ENCODE measurements at regions not wholly inside any gene's neighbourhood (a gene's known extent, or its start where the extent isn't known, plus 50 kb on each side); places are given as distances from the start of the nearest gene placed in this dataset.
"Not testable (repeated sequence)": the region's sequence is repeated elsewhere in the genome, so short reads cannot be mapped to it uniquely, and the experiment has no call there.

GRCh38 chr16:87210894-87211293 is 106.3 kb downstream of the C16orf95 start:
- H3K27ac Mint-ChIP-seq = no peak overlapping the region
- peaks cover 5% of the 10 kb centered on the region for H3K27me3 Mint-ChIP-seq
- H3K36me3 Mint-ChIP-seq (ENCODE audit: insufficient read depth) = no peaks in the 10 kb centered on the region
- no peak for DNase-seq (ENCODE audit: low spot score, unreplicated experiment)
- TF ChIP-seq, protein P1, sequence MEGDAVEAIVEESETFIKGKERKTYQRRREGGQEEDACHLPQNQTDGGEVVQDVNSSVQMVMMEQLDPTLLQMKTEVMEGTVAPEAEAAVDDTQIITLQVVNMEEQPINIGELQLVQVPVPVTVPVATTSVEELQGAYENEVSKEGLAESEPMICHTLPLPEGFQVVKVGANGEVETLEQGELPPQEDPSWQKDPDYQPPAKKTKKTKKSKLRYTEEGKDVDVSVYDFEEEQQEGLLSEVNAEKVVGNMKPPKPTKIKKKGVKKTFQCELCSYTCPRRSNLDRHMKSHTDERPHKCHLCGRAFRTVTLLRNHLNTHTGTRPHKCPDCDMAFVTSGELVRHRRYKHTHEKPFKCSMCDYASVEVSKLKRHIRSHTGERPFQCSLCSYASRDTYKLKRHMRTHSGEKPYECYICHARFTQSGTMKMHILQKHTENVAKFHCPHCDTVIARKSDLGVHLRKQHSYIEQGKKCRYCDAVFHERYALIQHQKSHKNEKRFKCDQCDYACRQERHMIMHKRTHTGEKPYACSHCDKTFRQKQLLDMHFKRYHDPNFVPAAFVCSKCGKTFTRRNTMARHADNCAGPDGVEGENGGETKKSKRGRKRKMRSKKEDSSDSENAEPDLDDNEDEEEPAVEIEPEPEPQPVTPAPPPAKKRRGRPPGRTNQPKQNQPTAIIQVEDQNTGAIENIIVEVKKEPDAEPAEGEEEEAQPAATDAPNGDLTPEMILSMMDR (IDR thresholded peaks at IDR 0.05; ENCODE audit: unreplicated experiment) = no peak
- H3K9me3 Mint-ChIP-seq (ENCODE audit: low read depth) = no peaks in the 10 kb centered on the region
- H3K4me1 Mint-ChIP-seq (ENCODE audit: low read depth) = peaks cover 5% of the 10 kb centered on the region
- H3K4me3 Mint-ChIP-seq (ENCODE audit: low read depth) = no peak overlapping the region

- Mint-ChIP-seq H3K9me3 (ENCODE audit: low read depth) (no peaks in the 10 kb centered on the region), H3K27ac (no peak overlapping the region), H3K36me3 (ENCODE audit: insufficient read depth) (no peaks in the 10 kb centered on the region), H3K4me3 (ENCODE audit: low read depth) (no peak overlapping the region), H3K27me3 (peaks cover 3% of the 10 kb centered on the region), H3K4me1 (ENCODE audit: low read depth) (peaks cover 3% of the 10 kb centered on the region)
- no peak for DNase-seq (ENCODE audit: low spot score, unreplicated experiment)
- TF ChIP-seq, protein P1 (IDR thresholded peaks at IDR 0.05; ENCODE audit: unreplicated experiment) = no peak
Measured at GRCh38 chr16:87212026-87212425, 105.2 kb downstream of the C16orf95 start.

GRCh38 chr16:87213536-87213935 is 103.7 kb downstream of the C16orf95 start:
- DNase-seq (ENCODE audit: low spot score, unreplicated experiment) = no peak
- Mint-ChIP-seq H3K27ac (no peak overlapping the region), H3K27me3 (no peaks in the 10 kb centered on the region), H3K36me3 (ENCODE audit: insufficient read depth) (no peaks in the 10 kb centered on the region), H3K9me3 (ENCODE audit: low read depth) (no peaks in the 10 kb centered on the region), H3K4me3 (ENCODE audit: low read depth) (no peak overlapping the region), H3K4me1 (ENCODE audit: low read depth) (no peaks in the 10 kb centered on the region)
- TF ChIP-seq, protein P1 (IDR thresholded peaks at IDR 0.05; ENCODE audit: unreplicated experiment) = no peak

DNA sequence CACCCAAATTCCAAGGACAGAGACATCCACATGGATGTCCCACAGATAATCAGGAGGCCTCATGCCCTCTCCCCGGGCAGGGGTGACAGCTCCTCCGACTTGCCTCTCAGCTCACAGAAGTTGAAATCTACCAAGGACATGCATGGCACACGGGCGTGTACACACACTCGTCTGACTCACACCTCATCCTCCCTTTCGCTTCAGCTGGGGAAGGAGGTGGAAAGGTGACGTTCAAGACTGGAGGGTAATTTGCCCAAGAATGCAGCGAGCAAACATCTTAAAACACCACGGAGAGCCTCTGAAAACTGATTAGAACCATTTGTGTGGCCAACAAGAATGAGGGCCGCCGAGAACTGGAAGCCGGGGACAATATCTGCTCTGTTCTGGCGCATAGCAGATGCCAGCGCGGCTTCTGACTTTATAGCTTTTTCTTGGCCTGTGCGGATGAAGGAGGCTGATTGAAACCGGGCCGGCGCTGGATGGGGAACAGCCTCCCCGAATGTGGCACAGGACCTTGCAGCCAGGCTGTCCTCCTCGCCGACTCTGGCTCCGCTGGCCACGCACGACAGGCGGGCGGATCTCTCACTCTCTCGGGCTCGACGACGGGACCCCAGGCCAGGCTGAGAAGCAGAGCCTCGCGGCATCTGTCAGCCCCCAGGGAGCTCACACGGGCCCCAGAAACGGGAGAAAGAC is 100.9 kb downstream of the C16orf95 start:
- Mint-ChIP-seq H3K4me1 (ENCODE audit: low read depth) (no peaks in the 10 kb centered on the region), H3K9me3 (ENCODE audit: low read depth) (no peaks in the 10 kb centered on the region), H3K27ac (no peak overlapping the region), H3K36me3 (ENCODE audit: insufficient read depth) (no peaks in the 10 kb centered on the region), H3K27me3 (no peaks in the 10 kb centered on the region), H3K4me3 (ENCODE audit: low read depth) (no peak overlapping the region)
- TF ChIP-seq, protein P1 (IDR thresholded peaks at IDR 0.05; ENCODE audit: unreplicated experiment) = no peak
- DNase-seq (ENCODE audit: low spot score, unreplicated experiment) = no peak

DNA sequence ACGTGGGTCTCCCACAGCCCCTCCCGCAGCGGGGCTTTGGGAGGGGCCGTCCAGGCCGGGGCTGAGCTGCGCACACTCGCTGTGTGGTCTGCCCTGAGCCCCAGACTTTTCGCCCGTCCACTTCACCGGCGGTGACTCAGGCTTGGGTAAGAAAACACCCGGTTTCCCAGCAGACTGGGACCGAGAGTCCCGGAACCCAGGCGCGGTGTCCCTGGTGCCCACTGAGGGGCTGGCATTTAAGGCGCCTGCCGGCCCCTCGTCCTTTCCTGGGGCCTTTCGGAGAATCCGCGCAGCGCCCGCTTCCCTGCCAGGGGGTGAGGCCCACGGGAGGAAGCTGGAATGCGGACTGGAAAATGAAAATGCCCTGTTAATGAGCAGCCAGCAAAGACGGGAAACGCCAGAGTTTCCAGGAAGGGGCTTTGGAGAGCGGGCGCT is 100.3 kb downstream of the C16orf95 start:
- Mint-ChIP-seq H3K9me3 (ENCODE audit: low read depth) (no peaks in the 10 kb centered on the region), H3K36me3 (ENCODE audit: insufficient read depth) (no peaks in the 10 kb centered on the region), H3K27me3 (no peaks in the 10 kb centered on the region), H3K4me3 (ENCODE audit: low read depth) (no peak overlapping the region), H3K4me1 (ENCODE audit: low read depth) (no peaks in the 10 kb centered on the region), H3K27ac (no peak overlapping the region)
- no peak for DNase-seq (ENCODE audit: low spot score, unreplicated experiment)
- TF ChIP-seq, protein P1 (IDR thresholded peaks at IDR 0.05; ENCODE audit: unreplicated experiment) = no peak

DNA sequence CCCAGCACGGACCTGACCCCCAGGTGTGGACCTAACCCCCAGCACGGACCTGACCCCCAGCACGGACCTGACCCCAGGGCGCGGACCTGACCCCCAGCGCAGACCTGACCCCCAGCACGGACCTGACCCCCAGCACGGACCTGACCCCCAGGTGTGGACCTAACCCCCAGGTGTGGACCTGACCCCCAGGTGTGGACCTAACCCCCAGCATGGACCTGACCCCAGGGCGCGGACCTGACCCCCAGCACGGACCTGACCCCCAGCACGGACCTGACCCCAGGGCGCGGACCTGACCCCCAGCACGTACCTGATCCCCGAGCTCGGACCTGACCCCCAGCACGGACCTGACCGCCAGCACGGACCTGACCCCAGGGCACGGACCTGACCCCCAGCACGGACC is 99.4 kb downstream of the C16orf95 start:
- H3K27ac Mint-ChIP-seq; H3K9me3 Mint-ChIP-seq (ENCODE audit: low read depth); DNase-seq (ENCODE audit: low spot score, unreplicated experiment); H3K4me1 Mint-ChIP-seq (ENCODE audit: low read depth); H3K36me3 Mint-ChIP-seq (ENCODE audit: insufficient read depth); H3K27me3 Mint-ChIP-seq; H3K4me3 Mint-ChIP-seq (ENCODE audit: low read depth): not testable (repeated sequence)
